C4-2B (cell line): ENCODE measurements at regions not wholly inside any gene's neighbourhood (a gene's known extent, or its start where the extent isn't known, plus 50 kb on each side); places are given as distances from the start of the nearest gene placed in this dataset.
"Not testable (repeated sequence)": the region's sequence is repeated elsewhere in the genome, so short reads cannot be mapped to it uniquely, and the experiment has no call there.

Experiments used
- H3K27ac ChIP-seq: fragments of 450-650 bp; 2 replicates; pipeline ENCODE4 v1.5.1; 2017
- ZFX ChIP-seq: fragments of 450-650 bp; IDR thresholded peaks from 2 replicates; pipeline ENCODE4 v1.6.1; 2017
- TF ChIP-seq, protein P1 (sequence below): fragments of 450-650 bp; conservative IDR thresholded peaks from 2 replicates; pipeline ENCODE4 v1.5.1; 2017; ENCODE audit warnings: mild to moderate bottlenecking

GRCh38 chr6:102812242-102812641 lies 1418.7 kb downstream of the GRIK2 start:
- H3K27ac ChIP-seq = no peak overlapping the region
- no peak for TF ChIP-seq ZFX
- TF ChIP-seq, protein P1, sequence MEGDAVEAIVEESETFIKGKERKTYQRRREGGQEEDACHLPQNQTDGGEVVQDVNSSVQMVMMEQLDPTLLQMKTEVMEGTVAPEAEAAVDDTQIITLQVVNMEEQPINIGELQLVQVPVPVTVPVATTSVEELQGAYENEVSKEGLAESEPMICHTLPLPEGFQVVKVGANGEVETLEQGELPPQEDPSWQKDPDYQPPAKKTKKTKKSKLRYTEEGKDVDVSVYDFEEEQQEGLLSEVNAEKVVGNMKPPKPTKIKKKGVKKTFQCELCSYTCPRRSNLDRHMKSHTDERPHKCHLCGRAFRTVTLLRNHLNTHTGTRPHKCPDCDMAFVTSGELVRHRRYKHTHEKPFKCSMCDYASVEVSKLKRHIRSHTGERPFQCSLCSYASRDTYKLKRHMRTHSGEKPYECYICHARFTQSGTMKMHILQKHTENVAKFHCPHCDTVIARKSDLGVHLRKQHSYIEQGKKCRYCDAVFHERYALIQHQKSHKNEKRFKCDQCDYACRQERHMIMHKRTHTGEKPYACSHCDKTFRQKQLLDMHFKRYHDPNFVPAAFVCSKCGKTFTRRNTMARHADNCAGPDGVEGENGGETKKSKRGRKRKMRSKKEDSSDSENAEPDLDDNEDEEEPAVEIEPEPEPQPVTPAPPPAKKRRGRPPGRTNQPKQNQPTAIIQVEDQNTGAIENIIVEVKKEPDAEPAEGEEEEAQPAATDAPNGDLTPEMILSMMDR = no peak

- H3K27ac ChIP-seq = not testable (repeated sequence)
Observed at GRCh38 chr6:102808944-102809505, 1415.5 kb downstream of the GRIK2 start.

DNA sequence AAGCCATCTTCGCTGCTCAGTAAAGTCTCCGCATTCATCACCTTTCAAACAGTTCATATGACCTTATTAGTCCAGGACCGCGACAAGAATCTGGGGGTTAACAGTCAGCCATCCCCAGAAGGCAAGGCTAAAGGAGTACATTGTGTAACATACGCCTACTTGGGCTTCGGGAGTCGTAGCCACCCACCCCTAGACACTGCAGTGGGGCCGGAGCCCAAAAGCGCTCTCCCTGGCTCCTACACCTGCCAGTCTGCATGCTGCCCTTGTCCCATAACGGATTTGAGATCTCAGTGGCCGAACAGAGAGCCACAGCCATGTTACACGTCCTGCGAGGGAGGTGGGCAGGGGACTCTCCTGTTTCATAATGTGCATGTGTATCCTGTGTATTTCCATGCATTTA lies 1405.5 kb downstream of the GRIK2 start:
- H3K27ac ChIP-seq = no peak overlapping the region
- TF ChIP-seq, protein P1 = no peak
- TF ChIP-seq ZFX = no peak

DNA sequence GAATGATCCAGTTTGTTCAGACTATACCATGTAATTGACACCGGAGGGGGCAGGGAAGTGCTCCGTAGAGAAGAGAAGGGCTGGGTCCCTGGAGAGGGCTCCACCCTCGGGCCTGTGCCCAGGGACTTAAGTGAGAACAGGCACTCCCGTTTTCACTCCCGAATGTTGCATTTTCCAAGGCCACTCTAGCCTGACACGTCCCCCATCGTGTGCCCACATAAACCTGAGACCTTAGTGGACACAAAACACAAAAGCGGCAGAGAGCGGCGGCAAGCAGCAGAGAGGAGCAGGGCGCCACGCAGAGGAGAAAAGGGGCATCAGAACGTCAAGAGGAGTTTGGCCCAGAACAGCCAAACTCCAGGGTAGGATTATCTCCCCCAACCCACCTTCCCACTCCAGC lies 1405.1 kb downstream of the GRIK2 start:
- no peak overlapping the region for H3K27ac ChIP-seq
- TF ChIP-seq ZFX = no peak

- no peak for TF ChIP-seq ZFX
- TF ChIP-seq, protein P1 = no peak
- H3K27ac ChIP-seq = no peak overlapping the region
Observed at GRCh38 chr6:102793752-102794151, 1400.2 kb downstream of the GRIK2 start.

GRCh38 chr6:102774326-102774725 lies 1380.8 kb downstream of the GRIK2 start:
- no peak for TF ChIP-seq ZFX
- TF ChIP-seq, protein P1 = no peak

GRCh38 chr6:102773636-102774035 lies 1380.1 kb downstream of the GRIK2 start:
- TF ChIP-seq, protein P1 = no peak
- no peak for TF ChIP-seq ZFX
- no peak overlapping the region for H3K27ac ChIP-seq

More at GRCh38 chr6:102774326-102774725, 1380.8 kb downstream of the GRIK2 start:
- H3K27ac ChIP-seq = no peak overlapping the region

DNA sequence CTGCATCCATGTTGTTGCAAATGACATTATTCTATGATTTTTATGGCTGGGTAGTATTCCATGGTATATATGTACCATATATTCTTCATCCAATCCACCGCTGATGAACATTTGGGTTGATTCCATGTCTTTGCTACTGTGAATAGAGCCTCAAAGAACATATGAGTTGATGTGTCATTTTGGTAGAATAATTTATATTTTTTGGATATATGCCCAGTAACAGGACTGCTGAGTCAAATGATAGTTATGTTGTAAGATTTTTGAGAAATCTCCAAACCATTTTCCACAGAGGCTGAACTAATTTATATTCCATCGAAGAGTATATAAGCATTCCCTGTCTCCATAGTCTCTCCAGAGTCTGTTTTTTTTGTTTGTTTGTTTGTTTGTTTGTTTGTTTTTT lies 1373.5 kb downstream of the GRIK2 start:
- TF ChIP-seq ZFX = no peak
- TF ChIP-seq, protein P1 = no peak
- H3K27ac ChIP-seq = no peak overlapping the region

- TF ChIP-seq, protein P1 = no peak
- TF ChIP-seq ZFX = no peak
- no peak overlapping the region for H3K27ac ChIP-seq
Observed at GRCh38 chr6:102764317-102764716, 1370.8 kb downstream of the GRIK2 start.
